Ishikawa (cell line): ENCODE measurements at regions not wholly inside any gene's neighbourhood (a gene's known extent, or its start where the extent isn't known, plus 50 kb on each side); places are given as distances from the start of the nearest gene placed in this dataset.
A peak's percentile ranks its signal among the peaks of the same experiment; 100 is the strongest.

ENCODE experiments used
- CEBPB ChIP-seq: IDR thresholded peaks from 2 replicates; pipeline ENCODE4 v1.6.1; 2012
- CREB1 ChIP-seq: IDR thresholded peaks from 2 replicates; pipeline ENCODE4 v1.6.1; 2012; ENCODE audit warnings: low read depth
- EGR1 ChIP-seq: IDR thresholded peaks from 2 replicates; pipeline ENCODE4 v1.6.1; 2012
- EP300 ChIP-seq: IDR thresholded peaks from 2 replicates; pipeline ENCODE4 v1.6.1; 2012; ENCODE audit warnings: borderline replicate concordance
- FOXM1 ChIP-seq: IDR thresholded peaks from 2 replicates; pipeline ENCODE4 v1.6.1; 2012; ENCODE audit warnings: low read depth, borderline replicate concordance
- MAX ChIP-seq: IDR thresholded peaks from 2 replicates; pipeline ENCODE4 v1.6.1; 2012
- NFIC ChIP-seq: IDR thresholded peaks from 2 replicates; pipeline ENCODE4 v1.6.1; 2012
- RAD21 ChIP-seq: IDR thresholded peaks from 2 replicates; pipeline ENCODE4 v1.6.1; 2012; ENCODE audit warnings: low read depth
- REST ChIP-seq: IDR thresholded peaks from 2 replicates; pipeline ENCODE4 v1.6.1; 2012; ENCODE audit warnings: low read depth, mild to moderate bottlenecking
- TAF1 ChIP-seq: IDR thresholded peaks from 2 replicates; pipeline ENCODE4 v1.6.1; 2012; ENCODE audit warnings: low read depth, mild to moderate bottlenecking
- TCF12 ChIP-seq: IDR thresholded peaks from 2 replicates; pipeline ENCODE4 v1.6.1; 2012; ENCODE audit warnings: low read depth
- TEAD4 ChIP-seq: IDR thresholded peaks from 2 replicates; pipeline ENCODE4 v1.6.1; 2012
- USF1 ChIP-seq: IDR thresholded peaks from 2 replicates; pipeline ENCODE4 v1.6.1; 2012
- YY1 ChIP-seq: IDR thresholded peaks from 2 replicates; pipeline ENCODE4 v1.6.1; 2012; ENCODE audit warnings: low read depth
- ZBTB7A ChIP-seq: IDR thresholded peaks from 2 replicates; pipeline ENCODE4 v1.6.1; 2012; ENCODE audit warnings: low read depth

- no peak for TF ChIP-seq EP300
- TF ChIP-seq REST, result no peak
- peak; percentile 28; the same call in 1 of the 2 replicates for TF ChIP-seq NFIC
Measured at GRCh38 chr15:95017666-95018328, 786.4 kb downstream of the MCTP2 start.

GRCh38 chr15:95018888-95019545, 787.7 kb downstream of the MCTP2 start:
- no peak for TF ChIP-seq FOXM1
- TF ChIP-seq CREB1, result no peak
- no peak for TF ChIP-seq ZBTB7A
- no peak for TF ChIP-seq NFIC
- no peak for TF ChIP-seq TCF12
- TF ChIP-seq TAF1, result no peak
- TF ChIP-seq RAD21, result no peak
- no peak for TF ChIP-seq EGR1
- no peak for TF ChIP-seq TEAD4
- TF ChIP-seq MAX, result no peak
- TF ChIP-seq YY1, result no peak
- TF ChIP-seq REST, result no peak

GRCh38 chr15:95019907-95020306, 788.5 kb downstream of the MCTP2 start:
- no peak for TF ChIP-seq CREB1
- no peak for TF ChIP-seq EP300
- no peak for TF ChIP-seq TCF12
- no peak for TF ChIP-seq YY1
- TF ChIP-seq USF1, result no peak
- no peak for TF ChIP-seq FOXM1
- no peak for TF ChIP-seq EGR1

- no peak for TF ChIP-seq RAD21
- TF ChIP-seq CEBPB, result no peak
- no peak for TF ChIP-seq EGR1
- no peak for TF ChIP-seq YY1
- TF ChIP-seq USF1, result no peak
- TF ChIP-seq CREB1, result no peak
- no peak for TF ChIP-seq REST
- TF ChIP-seq ZBTB7A, result no peak
- no peak for TF ChIP-seq TAF1
- no peak for TF ChIP-seq FOXM1
Measured at GRCh38 chr15:95021816-95022215, 790.5 kb downstream of the MCTP2 start.

- TF ChIP-seq YY1 (no peak), TEAD4 (no peak), NFIC (no peak), ZBTB7A (no peak), USF1 (no peak), FOXM1 (no peak), RAD21 (no peak), MAX (no peak), EGR1 (no peak), CEBPB (no peak), REST (no peak), EP300 (no peak)
Measured at GRCh38 chr15:95024351-95024750, 793.0 kb downstream of the MCTP2 start.
